IMR-90 (cell line): ENCODE measurements at regions not wholly inside any gene's neighbourhood (a gene's known extent, or its start where the extent isn't known, plus 50 kb on each side); places are given as distances from the start of the nearest gene placed in this dataset.

ENCODE experiments used
- ATAC-seq: fragments of 200-7000 bp; cut with Tn5 transposase; 2 replicates; pipeline ENCODE4 v1.9.1; 2020; ENCODE audit warnings: low read depth, mild to moderate bottlenecking, moderate library complexity
- BruUV-seq: library from RNA; stranded (reverse); fragments of 400-500 nt; replicated peaks from 2 replicates; lab custom pipeline; 2021; lab: Mats Ljungman, UMichigan
- CTCF ChIA-PET: fragments of 300-600 bp; formaldehyde crosslinking; extraction: SDS; loops from one replicate; lab custom pipeline; 2021; ENCODE audit warnings: antibody characterized with exemption; lab: Yijun Ruan, JAX
- POLR2A ChIA-PET: fragments of 300-600 bp; sonication (Branson Sonifier 250); formaldehyde crosslinking; loops from one replicate; lab custom pipeline; 2022; ENCODE audit warnings: antibody characterized with exemption; ENCODE audit not compliant: unreplicated experiment; lab: Charles Lee
- DNase-seq: peaks from one replicate; pipeline ENCODE4 v3.0.0; 2013
- H2AFZ ChIP-seq: replicated peaks from 2 replicates; pipeline ENCODE3; 2013; ENCODE audit warnings: low read length, mild to moderate bottlenecking; ENCODE audit not compliant: poor library complexity
- H2AK5ac ChIP-seq: 2 replicates; pipeline ENCODE4 v1.6.1; 2013; ENCODE audit warnings: low read depth, low read length, inconsistent platforms
- H2AK9ac ChIP-seq: replicated peaks from 2 replicates; pipeline ENCODE3; 2013; ENCODE audit warnings: mild to moderate bottlenecking, low read depth, low read length, moderate library complexity; ENCODE audit not compliant: poor library complexity
- H2BK120ac ChIP-seq: 2 replicates; pipeline ENCODE4 v1.6.1; 2013; ENCODE audit warnings: low read depth, low read length, inconsistent platforms
- H2BK15ac ChIP-seq: 3 replicates; pipeline ENCODE4 v1.6.1; 2013; ENCODE audit warnings: low read depth, low read length, inconsistent platforms
- H2BK20ac ChIP-seq: 2 replicates; pipeline ENCODE4 v1.6.1; 2013; ENCODE audit warnings: low read depth, mild to moderate bottlenecking, inconsistent platforms, low read length, moderate library complexity
- H2BK5ac ChIP-seq: 2 replicates; pipeline ENCODE4 v1.6.1; 2013; ENCODE audit warnings: mild to moderate bottlenecking, low read depth, low read length, inconsistent platforms; ENCODE audit not compliant: poor library complexity, severe bottlenecking
- H3K14ac ChIP-seq: replicated peaks from 2 replicates; pipeline ENCODE4 v1.6.1; 2013; ENCODE audit warnings: low read depth, low read length, inconsistent platforms
- H3K18ac ChIP-seq: 2 replicates; pipeline ENCODE4 v1.6.1; 2013; ENCODE audit warnings: low read depth, low read length, control low read depth
- H3K23ac ChIP-seq: 2 replicates; pipeline ENCODE4 v1.6.1; 2013; ENCODE audit warnings: low read depth, low read length, inconsistent platforms
- H3K27ac ChIP-seq: 2 replicates; pipeline ENCODE4 v1.5.1; 2013; ENCODE audit warnings: mild to moderate bottlenecking, control low read depth, low read length; ENCODE audit not compliant: insufficient read depth
- H3K27me3 ChIP-seq: 2 replicates; pipeline ENCODE4 v1.6.1; 2013; ENCODE audit warnings: low read length; ENCODE audit not compliant: control insufficient read depth, insufficient read depth
- H3K36me3 ChIP-seq: 2 replicates; pipeline ENCODE4 v1.6.1; 2013; ENCODE audit warnings: low read length, mixed read lengths; ENCODE audit not compliant: control insufficient read depth, insufficient read depth
- H3K4ac ChIP-seq: 2 replicates; pipeline ENCODE4 v1.6.1; 2013; ENCODE audit warnings: low read depth, low read length, inconsistent platforms
- H3K4me1 ChIP-seq: 2 replicates; pipeline ENCODE4 v1.6.1; 2013; ENCODE audit warnings: low read length, mixed read lengths; ENCODE audit not compliant: control insufficient read depth, insufficient read depth
- H3K4me2 ChIP-seq: 2 replicates; pipeline ENCODE4 v1.6.1; 2013; ENCODE audit warnings: low read depth, mild to moderate bottlenecking, control low read depth, low read length, moderate library complexity
- H3K4me3 ChIP-seq: 2 replicates; pipeline ENCODE4 v1.5.1; 2013; ENCODE audit warnings: low read depth, mild to moderate bottlenecking, control low read depth, low read length, moderate library complexity; ENCODE audit not compliant: insufficient read depth
- H3K56ac ChIP-seq: 2 replicates; pipeline ENCODE4 v1.6.1; 2013; ENCODE audit warnings: low read length, inconsistent platforms; ENCODE audit not compliant: insufficient read depth; ENCODE audit errors: extremely low read depth
- H3K79me1 ChIP-seq, 2 experiments: 2 replicates each; pipeline ENCODE4 v1.6.1; 2013; ENCODE audit warnings: low read length in 2 of 2, inconsistent platforms in 1 of 2, low read depth in 1 of 2
- H3K9ac ChIP-seq: 2 replicates; pipeline ENCODE4 v1.6.1; 2013; ENCODE audit warnings: low read depth, low read length, control low read depth
- H3K9me1 ChIP-seq: 2 replicates; pipeline ENCODE4 v1.6.1; 2013; ENCODE audit warnings: low read length, inconsistent platforms; ENCODE audit not compliant: insufficient read depth
- H3K9me3 ChIP-seq: 2 replicates; pipeline ENCODE4 v1.6.1; 2013; ENCODE audit warnings: low read length; ENCODE audit not compliant: control insufficient read depth, insufficient read depth
- H4K20me1 ChIP-seq: 2 replicates; pipeline ENCODE4 v1.6.1; 2013; ENCODE audit warnings: low read length, inconsistent platforms; ENCODE audit not compliant: insufficient read depth
- H4K5ac ChIP-seq: 2 replicates; pipeline ENCODE4 v1.6.1; 2013; ENCODE audit warnings: mild to moderate bottlenecking, low read depth, low read length, control low read depth
- H4K8ac ChIP-seq, 2 experiments: 2 replicates each; pipeline ENCODE4 v1.6.1; 2013; ENCODE audit warnings: low read depth in 2 of 2, low read length in 2 of 2, control low read depth in 1 of 2, inconsistent platforms in 1 of 2
- H4K91ac ChIP-seq: 2 replicates; pipeline ENCODE4 v1.6.1; 2013; ENCODE audit warnings: low read depth, low read length, inconsistent platforms; ENCODE audit not compliant: insufficient read depth
- BHLHE40 ChIP-seq: fragments of 150-350 bp; IDR thresholded peaks from 2 replicates; pipeline ENCODE4 v1.6.1; 2016; ENCODE audit warnings: mild to moderate bottlenecking, low read depth, low read length
- CEBPB ChIP-seq: IDR thresholded peaks from 2 replicates; pipeline ENCODE4 v1.6.1; 2012; ENCODE audit warnings: low read depth, low read length, improper control_type of control experiment
- FOS ChIP-seq: fragments of 150-350 bp; IDR thresholded peaks from 2 replicates; pipeline ENCODE4 v1.6.1; 2016; ENCODE audit warnings: low read depth, low read length
- MXI1 ChIP-seq: IDR thresholded peaks from 2 replicates; pipeline ENCODE4 v1.6.1; 2012; ENCODE audit warnings: low read depth, mild to moderate bottlenecking, low read length, moderate library complexity, borderline replicate concordance
- POLR2A ChIP-seq: IDR thresholded peaks from 2 replicates; pipeline ENCODE4 v1.6.1; 2012; ENCODE audit warnings: mild to moderate bottlenecking, low read depth, low read length
- RFX5 ChIP-seq: IDR thresholded peaks from 2 replicates; pipeline ENCODE4 v1.8.0; 2012; ENCODE audit warnings: low read depth, mild to moderate bottlenecking, low read length, moderate library complexity
- WGBS, 2 experiments: methylation state at CpG; one replicate each; pipeline versions ENCODE4 v1.1.5 to v1.1.7; 2013; ENCODE audit warnings: missing lambda C conversion rate in 2 of 2; ENCODE audit not compliant: insufficient read length in 1 of 2; ENCODE audit errors: extremely low coverage in 2 of 2; 5-methylcytosine and 5-hydroxymethylcytosine counted together
- dilution Hi-C: fragments of 300-500 bp; cut with HindIII; formaldehyde crosslinking; loops from one replicate; pipeline ENCODE4 v1.14.3; 2018; ENCODE audit warnings: low sequenced_read_pairs; ENCODE audit not compliant: unreplicated experiment
- in situ Hi-C: fragments of 300-500 bp; cut with MboI; formaldehyde crosslinking; loops from 3 replicates; pipeline ENCODE4 v1.14.3; 2019; ENCODE audit warnings: low sequenced_read_pairs, inconsistent platforms, mixed read lengths
- intact Hi-C: fragments of 100-400 bp; cut with micrococcal nuclease; formaldehyde crosslinking; loops from 2 replicates; pipeline ENCODE4 v1.10.0; 2022
- TF ChIP-seq, protein P1 (sequence below): fragments of 150-350 bp; IDR thresholded peaks from 2 replicates; pipeline ENCODE4 v1.6.1; 2016; ENCODE audit warnings: low read depth, mild to moderate bottlenecking, low read length, moderate library complexity, borderline replicate concordance
- TF ChIP-seq, protein P2 (sequence below): conservative IDR thresholded peaks from 2 replicates; pipeline ENCODE4 v1.5.1; 2012; ENCODE audit warnings: mild to moderate bottlenecking, low read depth, low read length, improper control_type of control experiment
- TF ChIP-seq, protein P3 (sequence below): fragments of 150-350 bp; IDR thresholded peaks from 2 replicates; pipeline ENCODE4 v1.6.1; 2017; ENCODE audit warnings: mild to moderate bottlenecking, antibody characterized with exemption, low read length, low read depth

DNA sequence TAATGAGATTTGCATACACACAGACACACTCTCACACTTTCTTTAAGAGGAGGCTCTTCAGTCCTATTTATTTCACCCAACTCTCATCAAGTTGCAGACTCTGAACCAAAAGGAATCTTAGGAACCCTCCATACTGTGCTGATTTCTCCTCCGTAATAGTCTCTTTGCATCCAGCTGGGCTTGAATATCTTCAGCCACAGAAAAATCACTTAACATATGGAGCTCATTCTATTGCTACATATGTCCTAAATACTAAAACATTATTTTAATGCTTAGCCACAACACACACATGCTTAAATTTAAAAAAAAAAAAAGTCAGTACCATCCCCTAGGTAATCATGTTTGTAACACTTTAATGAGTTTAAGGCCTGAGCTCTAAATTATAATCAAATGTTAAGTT is 287.5 kb upstream of the CNTN6 start:
- Histone ChIP-seq H3K18ac (no peak overlapping the region), H2BK15ac (no peak overlapping the region), H3K23ac (no peak overlapping the region), H3K56ac (no peak overlapping the region), H2BK120ac (no peak overlapping the region), H3K4me2 (no peak overlapping the region), H3K4me1 (no peaks in the 10 kb centered on the region), H2BK5ac (no peak overlapping the region), H3K9me1 (no peaks in the 10 kb centered on the region), H3K36me3 (no peaks in the 10 kb centered on the region), H2AFZ (no peak overlapping the region), H4K5ac (no peak overlapping the region), H4K91ac (no peak overlapping the region), H2BK20ac (no peak overlapping the region), H4K8ac (no peak overlapping the region), H3K9me3 (peaks cover 5% of the 10 kb centered on the region; the same call in 1 of the 2 replicates), H3K27ac (no peak overlapping the region), H3K4ac (no peak overlapping the region), H3K9ac (no peak overlapping the region), H3K4me3 (no peak overlapping the region), H4K20me1 (no peaks in the 10 kb centered on the region), H2AK9ac (no peak overlapping the region), H2AK5ac (no peak overlapping the region), H3K27me3 (no peaks in the 10 kb centered on the region), H3K14ac (no peak overlapping the region), H3K79me1 (no peaks in the 10 kb centered on the region)
- no CpG with 5 or more reads among the region's 1 CpG for WGBS, 2 experiments
- intact Hi-C loops: no loop called here
- CTCF ChIA-PET: no interaction called here
- POLR2A ChIA-PET: no interaction called here
- dilution Hi-C loops: no loop called here
- no TSS peak for BruUV-seq
- ATAC-seq (no peak), DNase-seq (no peak)
- no peak for TF ChIP-seq BHLHE40
- no peak for TF ChIP-seq FOS
- TF ChIP-seq, protein P1, sequence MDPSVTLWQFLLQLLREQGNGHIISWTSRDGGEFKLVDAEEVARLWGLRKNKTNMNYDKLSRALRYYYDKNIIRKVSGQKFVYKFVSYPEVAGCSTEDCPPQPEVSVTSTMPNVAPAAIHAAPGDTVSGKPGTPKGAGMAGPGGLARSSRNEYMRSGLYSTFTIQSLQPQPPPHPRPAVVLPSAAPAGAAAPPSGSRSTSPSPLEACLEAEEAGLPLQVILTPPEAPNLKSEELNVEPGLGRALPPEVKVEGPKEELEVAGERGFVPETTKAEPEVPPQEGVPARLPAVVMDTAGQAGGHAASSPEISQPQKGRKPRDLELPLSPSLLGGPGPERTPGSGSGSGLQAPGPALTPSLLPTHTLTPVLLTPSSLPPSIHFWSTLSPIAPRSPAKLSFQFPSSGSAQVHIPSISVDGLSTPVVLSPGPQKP: no peak
- TF ChIP-seq, protein P2, sequence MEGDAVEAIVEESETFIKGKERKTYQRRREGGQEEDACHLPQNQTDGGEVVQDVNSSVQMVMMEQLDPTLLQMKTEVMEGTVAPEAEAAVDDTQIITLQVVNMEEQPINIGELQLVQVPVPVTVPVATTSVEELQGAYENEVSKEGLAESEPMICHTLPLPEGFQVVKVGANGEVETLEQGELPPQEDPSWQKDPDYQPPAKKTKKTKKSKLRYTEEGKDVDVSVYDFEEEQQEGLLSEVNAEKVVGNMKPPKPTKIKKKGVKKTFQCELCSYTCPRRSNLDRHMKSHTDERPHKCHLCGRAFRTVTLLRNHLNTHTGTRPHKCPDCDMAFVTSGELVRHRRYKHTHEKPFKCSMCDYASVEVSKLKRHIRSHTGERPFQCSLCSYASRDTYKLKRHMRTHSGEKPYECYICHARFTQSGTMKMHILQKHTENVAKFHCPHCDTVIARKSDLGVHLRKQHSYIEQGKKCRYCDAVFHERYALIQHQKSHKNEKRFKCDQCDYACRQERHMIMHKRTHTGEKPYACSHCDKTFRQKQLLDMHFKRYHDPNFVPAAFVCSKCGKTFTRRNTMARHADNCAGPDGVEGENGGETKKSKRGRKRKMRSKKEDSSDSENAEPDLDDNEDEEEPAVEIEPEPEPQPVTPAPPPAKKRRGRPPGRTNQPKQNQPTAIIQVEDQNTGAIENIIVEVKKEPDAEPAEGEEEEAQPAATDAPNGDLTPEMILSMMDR: no peak
- no peak for TF ChIP-seq POLR2A
- TF ChIP-seq CEBPB: no peak
- TF ChIP-seq, protein P3, sequence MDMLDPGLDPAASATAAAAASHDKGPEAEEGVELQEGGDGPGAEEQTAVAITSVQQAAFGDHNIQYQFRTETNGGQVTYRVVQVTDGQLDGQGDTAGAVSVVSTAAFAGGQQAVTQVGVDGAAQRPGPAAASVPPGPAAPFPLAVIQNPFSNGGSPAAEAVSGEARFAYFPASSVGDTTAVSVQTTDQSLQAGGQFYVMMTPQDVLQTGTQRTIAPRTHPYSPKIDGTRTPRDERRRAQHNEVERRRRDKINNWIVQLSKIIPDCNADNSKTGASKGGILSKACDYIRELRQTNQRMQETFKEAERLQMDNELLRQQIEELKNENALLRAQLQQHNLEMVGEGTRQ: no peak
- TF ChIP-seq MXI1: no peak
- no peak for TF ChIP-seq RFX5
- in situ Hi-C loops: no loop called here
